ENCODE measurements at regions not wholly inside any gene's neighbourhood (a gene's known extent, or its start where the extent isn't known, plus 50 kb on each side); places are given as distances from the start of the nearest gene placed in this dataset.
"Not testable (repeated sequence)": the region's sequence is repeated elsewhere in the genome, so short reads cannot be mapped to it uniquely, and the experiment has no call there.

DNA sequence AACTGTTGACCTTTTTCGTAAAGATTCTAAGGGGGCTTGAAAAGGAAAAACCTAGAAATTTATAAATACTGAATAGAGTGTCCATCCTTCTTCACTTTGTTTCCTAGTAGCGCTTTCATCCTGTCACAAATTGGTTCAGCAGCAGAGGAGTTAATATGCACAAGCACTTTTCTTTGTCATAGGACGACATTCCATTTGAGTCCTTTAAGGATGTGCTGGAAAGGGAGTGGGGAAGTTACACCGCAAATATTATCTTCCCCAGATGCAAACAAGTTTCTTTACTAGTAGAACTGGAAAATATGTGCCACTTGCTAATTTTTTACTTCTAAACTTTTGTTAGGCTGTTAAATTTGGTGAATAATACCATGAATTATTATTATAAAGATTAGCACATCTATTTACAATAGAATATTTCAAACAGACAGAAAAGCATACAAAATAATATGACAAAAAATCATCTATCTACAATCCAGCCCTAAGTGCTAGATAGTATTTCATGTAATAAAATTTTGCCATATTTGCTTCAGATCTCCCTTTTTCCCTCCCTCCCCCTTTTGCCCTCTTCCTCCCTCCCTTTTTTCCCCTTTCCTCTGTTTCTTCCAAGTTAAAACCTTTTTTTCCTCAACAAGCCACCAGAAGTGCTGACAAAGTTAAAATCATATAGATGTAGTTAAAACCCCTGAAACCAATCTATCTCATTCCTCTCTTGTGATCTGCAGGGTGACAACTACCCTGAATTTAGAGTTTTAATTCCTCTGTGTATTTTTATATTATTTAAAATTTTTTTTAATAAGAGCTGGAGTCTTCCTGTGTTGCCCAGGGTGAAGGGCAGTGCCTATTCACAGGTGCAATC, 50.5 kb upstream of the MAP4K3 start:
- no peak for DNase-seq (ENCODE audit: low spot score)

DNA sequence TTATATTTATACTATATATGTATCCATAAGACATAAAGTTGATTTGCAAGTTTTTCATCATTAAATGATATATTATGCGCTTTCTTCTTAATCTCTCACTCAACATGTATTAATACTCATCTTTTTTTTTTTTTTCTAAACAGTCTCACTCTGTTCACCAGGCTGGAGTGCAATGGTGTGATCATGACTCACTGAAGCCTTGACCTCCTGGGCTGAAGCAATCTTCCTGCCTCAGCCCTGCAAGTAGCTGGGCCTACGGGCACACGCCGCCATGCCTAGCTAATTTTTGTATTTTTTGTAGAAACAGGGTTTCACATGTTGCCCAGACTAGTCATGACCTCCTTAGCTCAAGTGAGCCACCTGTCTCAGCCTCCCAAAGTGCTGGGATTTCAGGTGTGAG, 51.4 kb upstream of the MAP4K3 start:
- no peak for DNase-seq (ENCODE audit: low spot score)

DNA sequence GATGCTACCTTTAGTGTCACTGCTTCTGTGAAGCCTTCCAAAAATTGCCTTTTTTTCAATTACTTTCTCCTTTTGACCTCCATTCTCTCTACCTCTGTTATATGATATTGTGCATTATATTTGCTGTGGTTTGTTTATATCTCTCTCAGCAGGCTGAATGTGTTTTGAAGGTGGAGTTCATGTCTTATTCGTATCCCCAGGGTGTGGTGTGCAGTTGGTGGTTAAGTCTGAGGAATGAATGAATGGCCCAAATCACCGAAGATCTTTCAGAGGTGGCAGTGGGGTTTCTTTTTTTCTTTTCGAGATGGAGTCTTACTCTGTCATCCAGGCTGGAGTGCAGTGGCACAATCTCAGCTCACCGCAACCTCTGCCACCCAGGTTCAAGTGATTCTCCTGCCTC, 53.5 kb upstream of the MAP4K3 start:
- no peak for DNase-seq (ENCODE audit: low spot score)

DNA sequence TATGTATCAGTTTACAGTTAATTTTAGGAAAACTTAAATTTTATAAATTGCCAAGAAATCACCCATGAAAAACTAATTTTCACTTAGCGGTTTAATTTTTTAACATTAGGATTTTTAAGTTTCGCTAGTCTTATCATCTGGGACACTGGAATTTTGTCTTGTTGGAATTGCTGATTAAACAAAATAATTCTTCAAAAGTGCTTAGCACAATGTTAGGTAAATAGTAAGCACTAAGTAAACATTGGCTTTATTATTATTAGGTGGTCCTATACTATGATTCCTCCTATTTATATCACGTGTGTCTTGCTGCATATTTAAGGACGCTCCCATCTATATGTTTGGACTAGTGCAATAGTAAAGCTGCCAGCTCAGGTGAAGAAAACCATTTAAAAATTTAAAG, 54.6 kb upstream of the MAP4K3 start:
- no peak for DNase-seq (ENCODE audit: low spot score)

DNA sequence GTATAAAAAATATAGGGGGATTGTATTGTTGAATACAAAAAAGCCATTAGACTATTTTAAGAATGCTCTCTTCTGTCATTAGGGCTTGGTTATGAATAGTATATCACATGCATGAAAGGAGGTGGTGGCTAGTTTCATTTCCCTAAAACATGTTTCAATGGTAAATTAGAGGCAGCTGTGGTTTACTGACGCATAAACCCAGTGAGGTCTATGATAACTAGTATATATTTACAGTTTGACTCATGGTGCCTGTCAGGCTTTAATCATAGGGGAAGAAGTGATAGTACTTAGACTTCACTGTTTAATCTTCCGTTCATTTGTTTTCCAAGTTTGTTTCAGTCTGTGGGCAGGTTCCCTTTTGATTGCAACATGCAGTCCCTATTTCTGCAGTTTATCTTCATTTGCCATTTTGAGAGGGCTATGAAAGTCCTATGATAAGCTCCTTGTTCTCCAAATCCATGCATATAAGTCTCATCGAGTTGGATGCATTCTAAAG, 55.1 kb upstream of the MAP4K3 start:
- peak; percentile 51 for DNase-seq (ENCODE audit: low spot score)

DNA sequence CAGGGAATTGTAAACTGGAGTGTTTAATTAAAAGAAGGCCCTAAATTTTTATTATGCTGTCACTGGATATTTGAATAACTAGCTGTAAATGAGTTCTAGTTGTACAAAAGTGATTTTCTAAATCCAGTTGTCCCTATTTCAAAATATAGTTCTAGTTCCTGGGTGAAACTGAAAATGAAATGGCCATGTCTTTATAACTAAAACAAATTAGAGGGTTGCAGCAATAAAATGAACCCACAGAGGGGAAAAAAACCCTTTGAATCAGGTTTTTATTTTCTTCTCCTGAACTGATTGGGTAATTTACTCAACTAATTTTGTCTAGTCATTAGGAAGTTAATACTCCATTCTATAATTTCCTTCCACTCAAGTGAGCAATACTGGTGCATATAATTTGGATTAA, 55.6 kb upstream of the MAP4K3 start:
- DNase-seq (ENCODE audit: low spot score), result no peak

DNA sequence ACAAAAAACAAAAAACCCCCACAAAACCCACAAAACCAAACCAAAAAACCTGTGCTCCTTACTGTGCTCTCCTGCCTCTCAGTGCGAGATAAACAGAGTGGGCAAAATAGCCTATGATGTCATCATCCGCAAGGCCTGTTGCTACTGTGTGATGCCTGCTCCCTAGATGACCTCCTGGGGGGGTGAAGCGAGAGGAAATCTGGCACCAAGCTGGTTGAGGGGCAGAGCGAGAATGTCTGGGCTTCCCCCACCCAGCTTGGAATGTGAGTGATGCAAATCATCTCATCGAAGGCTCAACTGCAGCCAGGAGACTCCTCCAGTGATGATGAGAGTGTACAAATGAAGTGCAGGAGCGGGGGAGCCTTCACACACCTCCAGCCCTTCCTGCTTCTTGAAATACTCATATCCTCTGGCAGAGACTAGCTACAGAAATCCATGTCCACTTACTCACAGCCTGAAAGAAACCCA, 57.7 kb upstream of the MAP4K3 start:
- DNase-seq (ENCODE audit: low spot score), result no peak

DNA sequence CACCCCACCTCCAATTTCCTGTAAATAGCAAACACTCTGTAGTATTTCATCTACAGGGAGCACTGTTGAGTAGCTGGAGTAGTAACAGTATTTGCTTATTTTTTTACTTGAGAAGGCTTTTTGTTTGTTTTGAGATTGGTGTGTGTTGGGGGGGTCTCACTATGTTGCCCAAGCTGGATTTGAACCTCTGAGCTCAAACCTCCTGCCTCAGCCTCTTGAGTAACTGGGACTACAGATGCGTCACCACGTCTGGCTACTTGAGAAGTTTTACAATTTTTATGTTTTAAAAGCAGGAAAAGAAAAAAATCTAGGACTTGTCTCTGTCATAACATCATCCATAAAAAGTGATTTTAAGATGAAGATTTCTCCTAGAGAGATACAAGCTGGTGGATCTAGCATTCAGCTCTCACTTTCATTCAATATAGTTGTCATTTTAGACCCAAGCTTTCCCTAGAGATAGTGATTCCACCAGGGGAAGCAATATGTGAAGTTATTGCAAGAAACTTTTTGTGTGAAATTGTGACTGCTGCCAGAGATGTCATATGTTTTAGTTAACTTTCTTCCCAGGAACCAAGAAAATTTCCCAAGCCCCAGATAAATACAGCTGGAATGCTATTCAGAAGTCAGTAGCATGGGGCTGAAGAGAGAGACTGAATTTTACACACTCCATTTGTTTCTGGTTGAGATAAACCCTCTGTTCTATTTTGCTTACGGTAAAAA, 60.2 kb upstream of the MAP4K3 start:
- no peak for DNase-seq (ENCODE audit: low spot score)

DNA sequence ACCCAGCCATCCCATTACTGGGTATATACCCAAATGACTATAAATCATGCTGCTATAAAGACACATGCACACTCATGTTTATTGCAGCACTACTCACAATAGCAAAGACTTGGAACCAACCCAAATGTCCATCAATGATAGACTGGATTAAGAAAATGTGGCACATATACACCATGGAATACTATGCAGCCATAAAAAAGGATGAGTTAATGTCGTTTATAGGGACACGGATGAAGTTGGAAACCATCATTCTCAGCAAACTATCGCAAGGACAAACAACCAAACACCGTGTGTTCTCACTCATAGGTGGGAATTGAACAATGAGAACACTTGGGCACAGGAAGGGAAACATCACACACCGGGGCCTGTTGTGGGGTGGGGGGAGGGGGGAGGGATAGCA, 61.1 kb upstream of the MAP4K3 start:
- not testable (repeated sequence) for DNase-seq (ENCODE audit: low spot score)

DNA sequence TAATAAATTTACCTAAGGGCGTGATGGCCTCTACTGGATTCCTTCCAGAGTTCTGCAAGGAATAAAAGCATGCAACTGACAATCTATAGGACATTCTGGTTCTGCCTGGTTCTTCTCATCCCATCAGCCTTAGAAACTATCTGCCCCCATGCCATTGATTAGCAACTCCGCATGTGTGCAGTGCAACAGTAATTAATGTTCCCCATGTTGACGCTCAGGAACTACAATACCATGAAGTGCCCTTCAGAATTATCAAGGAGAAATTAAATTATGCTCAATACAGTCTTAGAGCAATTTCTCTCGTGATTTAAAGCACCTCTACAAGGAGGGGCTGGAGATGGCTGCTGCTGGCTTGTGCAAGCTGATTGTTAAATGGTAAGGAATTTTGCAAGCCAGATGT, 61.7 kb upstream of the MAP4K3 start:
- DNase-seq (ENCODE audit: low spot score), result no peak

DNA sequence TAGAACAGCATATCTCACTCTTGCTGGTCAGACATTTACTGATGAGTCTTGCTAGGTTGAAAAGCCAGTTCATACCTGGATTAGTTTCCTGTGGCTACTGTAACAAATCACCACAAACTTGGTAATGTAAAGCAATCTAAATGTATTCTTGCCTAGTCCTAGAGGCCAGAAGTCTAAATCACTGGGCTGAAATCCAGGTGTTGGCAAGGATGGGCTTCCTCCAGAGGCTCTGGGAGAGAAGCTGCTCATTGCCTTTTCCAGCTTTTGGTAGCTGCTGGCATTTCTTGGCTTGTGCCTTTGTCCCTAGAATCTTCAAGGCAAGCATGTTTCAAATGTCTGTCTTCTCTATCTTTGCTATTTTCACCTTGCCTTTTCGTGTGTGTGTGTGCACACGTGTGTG, 62.3 kb upstream of the MAP4K3 start:
- DNase-seq (ENCODE audit: low spot score), result no peak

DNA sequence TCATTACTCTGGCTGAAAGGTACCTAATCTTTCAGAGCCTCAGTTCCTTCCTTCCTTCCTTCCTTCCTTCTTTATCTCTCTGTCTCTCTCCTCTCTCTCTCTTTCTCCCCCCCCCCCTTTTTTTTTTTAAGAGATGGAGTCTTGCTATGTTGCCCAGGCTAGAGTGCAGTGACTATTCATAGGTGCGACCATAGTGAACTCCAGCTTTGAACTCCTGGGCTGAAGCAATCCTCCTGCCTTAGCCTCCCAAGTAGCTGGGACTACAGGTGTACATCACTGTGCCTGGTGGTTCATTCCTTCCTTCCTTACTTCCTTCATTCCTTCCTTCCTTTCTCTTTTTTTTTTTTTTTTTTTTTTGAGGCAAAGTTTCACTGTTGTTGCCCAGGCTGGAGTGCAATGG, 64.3 kb upstream of the MAP4K3 start:
- no peak for DNase-seq (ENCODE audit: low spot score)

DNA sequence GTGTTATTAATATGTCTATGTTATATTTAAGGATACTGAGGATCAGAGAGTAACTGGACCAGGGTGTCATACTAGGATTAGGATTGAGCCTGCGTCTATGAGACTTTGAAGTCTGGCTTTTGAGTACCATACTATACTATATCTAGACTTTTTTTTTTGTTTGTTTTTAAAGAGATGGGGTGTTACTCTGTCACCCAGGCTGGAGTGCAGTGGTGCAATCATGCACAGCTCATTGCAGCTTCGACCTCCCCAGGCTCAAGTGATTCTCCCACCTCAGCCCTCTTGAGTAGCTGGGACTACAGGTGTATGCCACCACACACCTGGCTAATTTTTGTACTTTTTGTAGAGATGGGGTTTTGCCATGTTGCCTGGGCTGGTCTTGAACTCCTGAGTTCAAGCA, 66.2 kb upstream of the MAP4K3 start:
- no peak for DNase-seq (ENCODE audit: low spot score)

DNA sequence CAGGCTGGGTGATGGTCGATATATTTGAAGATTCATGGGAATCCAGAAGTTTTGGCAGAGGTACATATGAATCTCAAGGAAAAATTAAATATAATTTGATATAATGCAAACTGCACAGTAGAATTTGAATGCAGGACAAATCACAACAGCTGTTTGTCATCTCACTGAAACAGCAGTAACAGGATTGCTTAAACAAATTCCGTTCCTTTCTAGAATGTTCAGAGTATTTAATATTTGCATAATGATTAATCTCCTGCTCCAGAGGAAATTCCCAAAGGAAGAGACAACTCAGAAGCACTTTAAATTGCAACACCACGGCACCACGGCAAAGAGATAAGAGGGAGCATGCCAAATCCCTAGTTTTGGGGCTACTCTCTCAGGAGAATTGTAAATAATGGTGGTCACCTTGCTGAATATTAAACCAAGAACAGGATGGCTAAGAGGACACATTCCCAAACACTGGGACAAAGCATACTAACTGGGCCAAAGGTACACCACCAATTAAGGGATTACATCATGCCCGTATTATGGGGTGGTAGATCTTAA, 67.8 kb upstream of the MAP4K3 start:
- peak; percentile 18 for DNase-seq (ENCODE audit: low spot score)

DNA sequence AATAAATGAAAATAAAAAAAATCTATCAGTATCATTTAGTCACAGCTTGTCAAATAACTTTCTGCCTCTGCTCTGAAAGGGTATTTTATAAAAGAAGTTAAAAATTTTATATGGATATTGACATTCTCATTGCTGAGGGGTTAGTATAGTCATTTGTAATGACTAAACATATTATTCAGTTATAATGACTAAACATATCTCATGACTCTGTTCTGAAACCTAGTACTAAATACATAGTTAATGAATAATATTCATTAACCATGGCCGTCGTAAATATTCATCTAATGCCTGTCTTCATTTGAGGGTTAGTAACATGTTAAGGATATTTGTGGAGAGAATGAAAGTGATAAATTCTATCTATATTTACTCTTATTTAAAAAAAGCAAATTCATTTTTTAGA, 69.1 kb upstream of the MAP4K3 start:
- no peak for DNase-seq (ENCODE audit: low spot score)

DNA sequence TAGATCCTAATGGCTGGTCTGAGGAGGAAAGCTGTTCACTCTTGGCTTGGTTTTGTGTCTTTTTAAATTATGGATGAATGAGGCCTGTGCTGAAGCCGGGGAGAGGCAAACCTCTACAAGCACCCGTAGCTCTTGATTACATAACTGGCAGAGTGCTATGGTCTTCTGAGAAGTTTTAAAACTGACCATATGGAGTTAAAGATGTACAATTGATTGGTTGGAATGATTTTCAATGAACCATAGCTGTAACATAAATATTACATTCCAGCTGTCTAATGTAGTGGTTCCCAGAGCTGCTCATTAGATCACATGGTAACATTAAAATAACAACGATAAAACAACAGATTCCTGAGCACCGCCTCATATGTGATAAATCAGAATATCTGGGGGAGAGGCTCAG, 71.1 kb upstream of the MAP4K3 start:
- DNase-seq (ENCODE audit: low spot score), result no peak

DNA sequence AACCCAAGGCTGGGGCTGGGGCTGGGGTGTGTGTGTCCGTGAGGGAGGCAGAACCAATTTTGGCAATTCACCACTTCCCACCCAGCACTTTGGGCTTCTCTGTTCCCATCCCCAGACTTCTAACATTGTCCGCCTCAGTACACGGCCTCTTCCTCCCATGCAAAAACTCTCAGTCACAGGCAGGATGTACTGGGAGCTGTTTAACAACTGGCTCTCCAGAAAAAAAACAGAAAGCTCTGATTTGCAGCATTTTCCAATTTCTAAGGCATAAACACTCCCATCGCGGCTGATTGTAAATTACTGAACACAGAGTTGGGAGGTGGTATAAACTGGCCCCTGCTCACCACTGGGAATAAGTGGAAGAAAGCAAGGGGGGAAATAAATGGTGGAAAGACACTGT, 73.1 kb upstream of the MAP4K3 start:
- DNase-seq (ENCODE audit: low spot score), result no peak

DNA sequence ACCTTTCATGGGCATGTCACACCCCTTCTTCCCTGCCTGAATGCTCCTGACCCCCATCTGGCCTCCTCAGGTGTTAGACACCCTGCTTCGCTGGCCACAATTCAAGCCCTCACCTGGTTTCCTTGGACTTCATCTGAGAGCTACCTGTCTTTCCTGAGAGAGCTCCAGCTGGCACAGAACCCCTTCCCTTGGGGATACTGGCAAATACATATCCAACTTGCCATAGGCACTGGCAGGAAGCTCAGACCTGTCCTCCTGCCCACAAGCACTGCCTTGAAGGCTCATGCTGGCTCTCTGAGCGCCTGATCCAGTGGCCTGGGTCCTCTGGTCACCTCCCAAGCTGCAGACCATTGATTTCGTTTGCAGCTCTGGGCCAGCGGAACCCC, 74.1 kb upstream of the MAP4K3 start:
- no peak for DNase-seq (ENCODE audit: low spot score)

DNA sequence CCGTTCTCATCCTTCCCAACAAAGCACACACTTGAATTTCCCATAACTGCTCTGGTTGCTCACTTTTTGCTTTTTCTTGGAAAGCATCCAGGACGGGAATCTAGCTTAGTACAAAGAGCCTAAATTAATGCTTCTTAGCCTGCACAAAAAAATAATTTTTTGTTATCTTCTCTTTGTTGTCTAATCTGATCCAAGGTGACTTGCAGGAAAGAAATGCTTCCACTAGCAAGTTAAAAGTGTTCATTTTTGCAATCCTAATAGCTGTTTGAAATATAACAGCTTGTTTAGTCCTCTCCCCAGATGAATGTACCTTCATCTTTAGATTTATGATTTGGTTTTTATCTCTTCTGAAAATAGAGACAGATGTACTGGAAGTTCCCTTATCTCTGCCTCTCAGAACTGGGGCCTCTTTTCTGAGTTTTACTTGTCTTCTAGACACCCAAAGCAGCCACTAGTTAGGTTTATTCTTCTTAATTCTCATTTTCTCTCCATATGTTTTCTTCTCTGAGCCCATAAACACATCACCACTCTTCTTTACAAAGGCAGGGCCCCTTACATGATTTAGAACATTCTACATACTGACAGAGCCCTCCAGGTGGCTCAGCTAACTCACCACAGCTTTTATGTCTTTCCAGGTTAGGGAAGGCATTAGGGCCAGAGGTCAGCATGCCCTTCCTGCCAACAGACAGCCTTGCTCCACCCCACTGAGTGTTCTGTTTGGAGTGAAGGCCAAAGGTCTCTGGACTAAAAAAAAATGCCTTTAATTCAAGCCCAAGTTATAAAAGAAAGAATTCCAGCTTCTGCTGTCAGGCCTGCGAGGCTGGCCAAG, 74.7 kb upstream of the MAP4K3 start:
- DNase-seq (ENCODE audit: low spot score), result no peak

DNA sequence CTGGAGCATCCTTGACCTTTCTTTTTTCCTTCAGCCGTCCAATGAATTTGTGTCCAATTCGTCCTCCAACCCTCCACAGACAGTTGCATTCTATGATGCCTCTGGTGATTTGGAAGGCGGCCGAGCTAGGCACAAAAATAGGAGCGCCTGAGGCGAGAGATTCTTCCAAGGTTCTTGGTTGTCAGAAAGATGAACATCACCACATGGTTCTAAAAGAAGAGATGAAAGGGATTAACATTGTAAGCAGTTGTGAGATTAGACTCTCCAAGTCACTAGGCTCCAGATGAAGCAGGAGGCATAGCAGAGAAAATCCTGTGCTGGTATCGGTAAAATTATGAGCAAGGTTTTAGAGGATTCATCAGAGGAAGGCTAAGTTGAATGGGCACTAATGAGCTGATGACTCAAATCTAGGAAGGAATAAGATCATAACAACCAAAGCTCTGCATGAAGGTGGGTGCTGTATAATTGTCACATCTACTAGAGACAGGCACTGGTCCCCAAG, 75.4 kb upstream of the MAP4K3 start:
- DNase-seq (ENCODE audit: low spot score), result no peak

DNA sequence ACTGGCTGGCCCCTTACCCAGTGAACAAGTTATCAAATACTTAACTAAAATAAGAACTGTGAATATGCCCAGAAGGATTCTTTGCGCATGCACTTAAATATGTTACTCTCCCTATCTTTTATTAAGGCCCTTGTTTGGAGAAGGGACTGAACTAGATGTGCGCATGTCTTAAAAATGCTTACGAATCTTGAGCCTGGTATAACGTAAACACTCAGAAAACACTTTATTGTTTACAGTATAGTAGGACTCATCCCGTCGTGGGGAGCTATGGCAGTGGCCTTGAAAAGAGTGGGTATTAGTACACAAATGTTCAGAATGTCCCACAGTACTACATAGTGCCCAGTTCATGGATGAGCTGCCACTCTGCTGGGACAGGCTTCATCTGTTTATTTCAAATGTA, 75.9 kb upstream of the MAP4K3 start:
- no peak for DNase-seq (ENCODE audit: low spot score)

DNA sequence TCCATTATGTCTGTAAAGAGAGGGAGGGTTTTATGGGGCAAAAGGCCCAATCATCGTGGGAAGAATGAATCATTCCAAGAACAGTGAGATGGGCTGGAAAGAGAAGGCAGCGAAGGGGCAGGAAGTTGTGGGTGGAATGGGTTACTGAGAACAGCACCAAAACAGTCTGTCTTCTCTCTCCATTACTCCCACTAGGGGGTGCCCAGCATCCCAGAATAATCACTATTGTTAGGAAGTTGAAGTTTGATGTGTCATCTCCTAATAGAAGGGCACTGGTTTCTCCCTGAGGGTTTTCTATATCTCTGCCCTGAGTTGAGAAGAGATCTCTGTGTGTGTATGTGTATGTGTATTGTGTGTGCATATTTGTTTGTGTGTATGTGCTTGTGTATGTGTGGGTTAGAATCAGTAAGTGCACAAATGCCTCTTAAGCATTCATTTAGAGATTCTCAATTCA, 76.6 kb upstream of the MAP4K3 start:
- DNase-seq (ENCODE audit: low spot score), result peak; percentile 59
